Adipocyte (in vitro differentiated cells): ENCODE measurements at regions not wholly inside any gene's neighbourhood (a gene's known extent, or its start where the extent isn't known, plus 50 kb on each side); places are given as distances from the start of the nearest gene placed in this dataset.

ENCODE experiments used
- DNase-seq: peaks from one replicate; pipeline ENCODE4 v3.0.0-alpha.2; 2015; ENCODE audit warnings: low read depth
- H3K27me3 ChIP-seq: replicated peaks from 2 replicates; pipeline ENCODE4 v1.7.0; 2013; ENCODE audit warnings: mild to moderate bottlenecking, low read length, moderate library complexity; ENCODE audit not compliant: control insufficient read depth, insufficient read depth
- H3K36me3 ChIP-seq: 2 replicates; pipeline ENCODE4 v1.7.0; 2013; ENCODE audit warnings: low read length, mild to moderate bottlenecking, moderate library complexity; ENCODE audit not compliant: control insufficient read depth, insufficient read depth, severe bottlenecking
- H3K4me1 ChIP-seq: 2 replicates; pipeline ENCODE4 v1.7.0; 2013; ENCODE audit warnings: mild to moderate bottlenecking, low read length, moderate library complexity; ENCODE audit not compliant: control insufficient read depth, insufficient read depth
- H3K4me3 ChIP-seq: 2 replicates; pipeline ENCODE4 v1.7.0; 2013; ENCODE audit warnings: mild to moderate bottlenecking, low read length, moderate library complexity
- H3K9ac ChIP-seq: 2 replicates; pipeline ENCODE4 v1.7.0; 2013; ENCODE audit warnings: mild to moderate bottlenecking, low read length, moderate library complexity
- H3K9me3 ChIP-seq: 2 replicates; pipeline ENCODE4 v1.7.0; 2013; ENCODE audit warnings: mild to moderate bottlenecking, low read length, moderate library complexity; ENCODE audit not compliant: control insufficient read depth

- no peaks in the 10 kb centered on the region for H3K9me3 ChIP-seq
- H3K9ac ChIP-seq, result no peak overlapping the region
- no peaks in the 10 kb centered on the region for H3K27me3 ChIP-seq
- no peak overlapping the region for H3K4me3 ChIP-seq
- no peaks in the 10 kb centered on the region for H3K36me3 ChIP-seq
- peak; percentile 66 for DNase-seq
- no peaks in the 10 kb centered on the region for H3K4me1 ChIP-seq
These were observed 889.5 kb downstream of the EPHA4 start for GRCh38 chr2:220682616-220683015.

- H3K27me3 ChIP-seq, result no peaks in the 10 kb centered on the region
- H3K4me1 ChIP-seq, result no peaks in the 10 kb centered on the region
- H3K36me3 ChIP-seq, result no peaks in the 10 kb centered on the region
- no peak overlapping the region for H3K9ac ChIP-seq
- no peak for DNase-seq
- H3K4me3 ChIP-seq, result no peak overlapping the region
- no peaks in the 10 kb centered on the region for H3K9me3 ChIP-seq
These were observed 888.0 kb downstream of the EPHA4 start for GRCh38 chr2:220684099-220684498.

GRCh38 chr2:220687231-220687843, 884.8 kb downstream of the EPHA4 start:
- no peaks in the 10 kb centered on the region for H3K36me3 ChIP-seq
- peak; percentile 89 for DNase-seq
- peak overlapping the region; percentile 3 for H3K9ac ChIP-seq
- H3K27me3 ChIP-seq, result no peaks in the 10 kb centered on the region
- H3K4me3 ChIP-seq, result no peak overlapping the region
- H3K4me1 ChIP-seq, result no peaks in the 10 kb centered on the region
- H3K9me3 ChIP-seq, result no peaks in the 10 kb centered on the region

- Histone ChIP-seq H3K4me1 (no peaks in the 10 kb centered on the region), H3K9me3 (peaks cover under 1% of the 10 kb centered on the region), H3K36me3 (no peaks in the 10 kb centered on the region), H3K9ac (no peak overlapping the region), H3K4me3 (no peak overlapping the region), H3K27me3 (no peaks in the 10 kb centered on the region)
- no peak for DNase-seq
These were observed 876.5 kb downstream of the EPHA4 start for GRCh38 chr2:220695397-220696279.

GRCh38 chr2:220696280-220696669, 875.8 kb downstream of the EPHA4 start:
- Histone ChIP-seq H3K36me3 (no peaks in the 10 kb centered on the region), H3K4me1 (no peaks in the 10 kb centered on the region), H3K4me3 (no peak overlapping the region), H3K9ac (no peak overlapping the region), H3K9me3 (peaks cover 7% of the 10 kb centered on the region), H3K27me3 (no peaks in the 10 kb centered on the region)
- no peak for DNase-seq

GRCh38 chr2:220697011-220697410, 875.1 kb downstream of the EPHA4 start:
- Histone ChIP-seq H3K4me3 (no peak overlapping the region), H3K9me3 (peaks cover 8% of the 10 kb centered on the region), H3K27me3 (no peaks in the 10 kb centered on the region), H3K36me3 (no peaks in the 10 kb centered on the region), H3K4me1 (no peaks in the 10 kb centered on the region), H3K9ac (no peak overlapping the region)
- DNase-seq, result no peak

- no peaks in the 10 kb centered on the region for H3K4me1 ChIP-seq
- DNase-seq, result no peak
- no peaks in the 10 kb centered on the region for H3K36me3 ChIP-seq
- no peak overlapping the region for H3K9ac ChIP-seq
- no peak overlapping the region for H3K4me3 ChIP-seq
- no peaks in the 10 kb centered on the region for H3K27me3 ChIP-seq
- peaks cover 8% of the 10 kb centered on the region for H3K9me3 ChIP-seq
These were observed 871.0 kb downstream of the EPHA4 start for GRCh38 chr2:220701115-220701514.

- H3K9ac ChIP-seq, result no peak overlapping the region
- no peaks in the 10 kb centered on the region for H3K36me3 ChIP-seq
- H3K9me3 ChIP-seq, result peaks cover 8% of the 10 kb centered on the region
- peak; percentile 20 for DNase-seq
- no peak overlapping the region for H3K4me3 ChIP-seq
- H3K4me1 ChIP-seq, result no peaks in the 10 kb centered on the region
- no peaks in the 10 kb centered on the region for H3K27me3 ChIP-seq
These were observed 868.8 kb downstream of the EPHA4 start for GRCh38 chr2:220703279-220703678.

GRCh38 chr2:220704081-220704480, 868.0 kb downstream of the EPHA4 start:
- H3K4me3 ChIP-seq, result no peak overlapping the region
- no peak overlapping the region for H3K9ac ChIP-seq
- DNase-seq, result no peak
- peaks cover 8% of the 10 kb centered on the region for H3K9me3 ChIP-seq
- H3K4me1 ChIP-seq, result peaks cover 6% of the 10 kb centered on the region
- H3K27me3 ChIP-seq, result no peaks in the 10 kb centered on the region
- H3K36me3 ChIP-seq, result no peaks in the 10 kb centered on the region

- no peak overlapping the region for H3K4me3 ChIP-seq
- no peaks in the 10 kb centered on the region for H3K36me3 ChIP-seq
- no peak for DNase-seq
- H3K27me3 ChIP-seq, result no peaks in the 10 kb centered on the region
- peaks cover 8% of the 10 kb centered on the region for H3K9me3 ChIP-seq
- H3K9ac ChIP-seq, result no peak overlapping the region
- H3K4me1 ChIP-seq, result peaks cover 7% of the 10 kb centered on the region
These were observed 867.3 kb downstream of the EPHA4 start for GRCh38 chr2:220704810-220705209.

GRCh38 chr2:220705678-220706077, 866.4 kb downstream of the EPHA4 start:
- H3K9ac ChIP-seq, result no peak overlapping the region
- H3K4me3 ChIP-seq, result no peak overlapping the region
- peaks cover 7% of the 10 kb centered on the region for H3K9me3 ChIP-seq
- no peaks in the 10 kb centered on the region for H3K36me3 ChIP-seq
- DNase-seq, result no peak
- no peaks in the 10 kb centered on the region for H3K27me3 ChIP-seq
- peaks cover 7% of the 10 kb centered on the region for H3K4me1 ChIP-seq
